HG03280 (cell line): ENCODE measurements at regions not wholly inside any gene's neighbourhood (a gene's known extent, or its start where the extent isn't known, plus 50 kb on each side); places are given as distances from the start of the nearest gene placed in this dataset.

Experiments used
- ATAC-seq: cut with Tn5 transposase; IDR thresholded peaks from one replicate; pipeline ENCODE4 v1.9.1; 2021; ENCODE audit warnings: mild to moderate bottlenecking, moderate library complexity; ENCODE audit not compliant: unreplicated experiment

DNA sequence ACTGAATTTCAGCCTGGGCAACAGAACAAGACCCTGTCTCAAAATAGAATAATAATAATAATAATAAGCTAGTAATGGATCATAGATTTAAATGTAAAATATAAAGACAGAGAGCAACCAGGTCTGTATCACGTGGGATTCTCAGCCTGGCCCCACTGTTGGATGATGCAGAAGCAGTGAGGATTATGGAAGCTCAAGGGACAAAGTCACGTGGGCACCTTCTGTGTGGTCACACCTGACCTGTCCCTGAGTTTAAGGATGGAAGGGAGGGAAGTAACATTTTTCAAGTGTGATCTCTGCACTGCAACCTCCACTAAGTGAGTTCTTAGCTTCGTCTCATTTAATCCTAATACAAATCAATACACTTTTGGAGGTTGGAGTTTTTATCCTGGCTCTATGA is 212.5 kb upstream of the IER5L start:
- no peak for ATAC-seq

DNA sequence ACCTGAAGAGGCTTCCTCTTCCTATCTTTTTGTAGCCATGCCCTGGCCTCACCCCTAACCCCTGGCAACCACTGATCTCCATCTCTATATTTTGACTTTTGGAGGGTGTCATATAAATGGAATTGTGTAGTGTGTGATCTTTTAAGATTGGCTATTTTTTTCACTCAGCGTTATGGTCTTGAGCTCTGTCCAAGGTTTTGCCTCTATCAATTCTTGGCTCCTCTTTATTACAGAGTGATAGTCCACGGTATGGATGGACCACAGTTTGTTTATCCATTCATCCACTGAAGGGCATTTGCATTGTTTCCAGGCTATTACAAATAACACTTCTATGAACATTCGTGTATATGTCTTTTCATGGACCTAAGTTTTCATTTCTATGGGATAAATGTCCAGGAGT is 209.8 kb upstream of the IER5L start:
- ATAC-seq: no peak

DNA sequence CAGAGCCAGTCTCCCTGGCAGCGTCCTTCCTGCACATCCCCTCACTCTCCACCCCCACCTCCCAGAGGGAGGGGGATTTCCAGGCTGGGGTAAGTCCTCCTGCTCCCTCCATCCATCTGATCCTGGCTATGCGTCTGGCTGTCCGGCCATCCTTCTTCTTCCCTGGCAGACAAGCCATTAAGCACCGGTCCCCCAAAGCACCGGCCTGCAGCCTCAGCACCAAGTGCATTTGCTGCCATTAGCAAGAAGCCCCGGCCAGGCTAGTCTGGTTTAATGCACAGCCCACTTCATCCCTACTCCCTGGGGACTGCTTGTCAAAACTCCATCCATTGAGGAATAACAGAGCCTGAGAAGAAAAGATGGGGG is 208.7 kb upstream of the IER5L start:
- no peak for ATAC-seq

DNA sequence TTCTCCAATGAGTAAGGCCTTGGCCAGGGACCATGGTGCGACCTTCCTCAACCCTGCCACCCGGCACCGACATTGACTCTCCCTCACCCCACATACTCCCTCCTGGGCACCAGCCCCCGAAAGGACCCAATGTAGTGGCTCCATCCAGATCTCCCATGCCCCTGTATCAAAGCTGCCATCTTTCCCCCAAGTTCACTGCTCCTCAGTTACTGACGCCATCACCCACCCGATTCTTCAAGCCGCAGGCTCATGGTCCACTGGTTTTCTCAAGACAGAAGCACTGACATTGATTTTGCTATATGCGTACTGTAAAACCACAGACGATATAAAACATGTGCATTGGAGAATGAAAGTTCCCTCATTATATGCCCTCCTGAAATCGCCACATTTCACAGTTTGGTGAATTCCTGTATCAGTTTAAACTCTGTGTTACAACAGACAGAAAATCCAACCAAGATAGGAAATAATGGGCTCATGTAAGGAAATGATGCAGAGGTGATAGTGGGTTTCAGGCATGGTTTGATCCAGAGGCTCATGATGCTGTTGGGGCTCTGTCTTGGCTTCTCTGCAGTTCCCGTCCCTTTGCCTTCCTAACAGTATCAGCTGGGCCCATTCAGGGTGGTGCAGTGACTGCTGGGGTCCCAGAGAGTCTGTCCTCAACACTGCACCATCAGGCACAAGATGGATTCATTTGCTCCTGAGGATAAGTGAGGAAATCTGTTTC is 207.3 kb upstream of the IER5L start:
- ATAC-seq: no peak

DNA sequence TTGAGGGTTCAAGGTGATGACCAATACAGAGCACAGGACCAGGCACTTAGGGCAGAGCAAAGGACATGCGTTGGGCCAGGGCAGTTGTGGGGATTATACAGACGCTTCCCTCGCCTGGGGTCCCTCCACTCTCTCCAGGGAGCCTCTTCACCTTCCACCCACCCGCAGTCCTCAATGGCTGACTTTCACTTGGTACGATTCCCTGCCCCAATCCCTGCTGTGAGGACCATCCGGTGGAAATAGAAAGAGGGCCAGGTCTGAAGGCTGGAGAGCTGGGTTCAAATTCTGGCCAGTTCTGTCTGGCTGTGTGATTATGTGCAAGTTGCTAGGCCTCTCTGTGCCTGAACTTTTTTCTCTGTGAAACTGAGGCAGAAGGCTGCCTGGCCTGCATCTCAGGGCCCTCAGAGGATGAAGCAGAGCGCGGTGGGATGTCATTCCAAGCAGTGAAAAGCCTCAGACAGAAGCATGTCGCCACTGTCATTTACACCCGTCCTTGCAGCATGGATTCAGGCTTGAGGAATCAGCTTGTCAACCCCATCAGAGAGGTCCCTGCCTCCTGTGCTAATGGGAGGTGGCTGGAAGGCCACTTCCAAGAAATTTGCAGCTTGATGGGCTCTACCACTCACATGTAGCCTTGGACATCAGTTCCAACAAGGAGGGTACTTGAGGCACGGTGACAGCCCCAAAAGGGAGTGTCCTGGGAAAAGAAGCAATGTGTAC is 206.6 kb upstream of the IER5L start:
- ATAC-seq: no peak

DNA sequence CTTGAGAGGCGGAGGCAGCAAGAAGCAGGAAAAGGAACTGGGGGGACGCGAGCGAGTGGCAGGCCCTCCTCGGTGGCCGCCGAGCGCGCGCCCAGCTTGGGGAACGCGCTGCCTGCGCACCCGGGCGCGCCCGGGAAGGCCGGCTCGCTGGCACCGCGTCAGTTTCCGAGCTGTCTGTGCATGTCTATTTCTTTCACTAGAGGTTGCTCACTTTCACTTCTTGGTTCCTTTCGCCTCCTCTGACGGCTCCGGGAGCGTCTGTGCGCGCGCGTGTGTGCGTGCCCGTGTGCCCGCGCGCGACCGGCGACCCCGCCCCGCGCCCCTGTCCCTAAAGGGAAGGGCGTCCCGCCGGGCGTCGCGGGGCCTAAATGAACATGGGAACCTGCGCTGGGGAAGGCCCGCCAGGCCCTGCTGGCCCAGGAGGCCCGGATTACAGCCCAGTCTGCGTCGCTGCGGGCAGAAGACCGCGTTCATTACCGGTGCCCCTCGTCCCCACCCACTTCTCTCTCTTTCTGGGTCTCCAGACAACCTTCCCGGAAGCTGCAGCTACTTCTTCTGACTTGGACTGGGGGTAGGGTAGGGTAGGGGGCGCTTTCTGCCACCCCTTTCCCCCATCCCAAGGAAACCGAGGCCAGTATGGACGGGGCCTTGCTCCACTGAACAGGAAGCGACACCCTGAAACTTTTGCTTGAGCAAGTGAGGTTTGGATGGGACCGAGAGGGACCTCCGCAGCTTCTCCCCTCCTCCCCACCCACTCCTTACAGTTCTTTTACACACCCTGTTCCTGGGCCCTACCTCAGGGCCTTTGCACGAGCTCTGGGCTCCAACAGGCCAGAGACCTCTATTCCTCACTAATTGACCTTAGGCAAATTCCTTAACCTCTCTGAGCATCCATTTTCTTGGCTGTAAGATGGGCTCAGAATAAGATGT is 205.8 kb upstream of the IER5L start:
- peak; percentile 76 for ATAC-seq

DNA sequence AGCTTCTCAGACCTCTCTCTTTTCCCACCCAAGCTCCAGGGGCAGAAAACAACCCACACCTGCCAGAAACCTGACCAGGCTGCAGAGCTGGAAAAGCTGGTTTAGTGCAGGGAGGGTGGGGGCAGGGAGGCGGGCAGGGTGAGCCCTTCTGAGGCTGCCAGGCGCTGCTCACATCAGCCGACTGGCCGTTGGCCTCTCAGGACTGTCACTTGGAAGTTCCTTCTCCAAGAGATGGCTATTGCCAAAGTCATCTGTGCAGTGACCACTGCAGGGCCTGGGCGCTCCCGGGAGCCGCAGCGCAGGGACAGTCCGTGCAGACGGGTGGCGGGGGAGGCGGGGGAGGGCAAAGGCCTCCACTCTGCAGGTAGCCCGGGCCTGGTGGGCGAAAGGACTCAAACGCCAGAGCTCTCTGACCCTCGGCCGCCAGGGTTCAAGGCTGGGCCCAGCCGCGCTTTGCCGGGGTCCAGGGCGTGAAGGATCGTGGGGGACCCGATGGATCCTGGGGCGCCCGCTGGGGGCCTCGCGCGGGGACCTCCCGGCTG is 205.0 kb upstream of the IER5L start:
- no peak for ATAC-seq

DNA sequence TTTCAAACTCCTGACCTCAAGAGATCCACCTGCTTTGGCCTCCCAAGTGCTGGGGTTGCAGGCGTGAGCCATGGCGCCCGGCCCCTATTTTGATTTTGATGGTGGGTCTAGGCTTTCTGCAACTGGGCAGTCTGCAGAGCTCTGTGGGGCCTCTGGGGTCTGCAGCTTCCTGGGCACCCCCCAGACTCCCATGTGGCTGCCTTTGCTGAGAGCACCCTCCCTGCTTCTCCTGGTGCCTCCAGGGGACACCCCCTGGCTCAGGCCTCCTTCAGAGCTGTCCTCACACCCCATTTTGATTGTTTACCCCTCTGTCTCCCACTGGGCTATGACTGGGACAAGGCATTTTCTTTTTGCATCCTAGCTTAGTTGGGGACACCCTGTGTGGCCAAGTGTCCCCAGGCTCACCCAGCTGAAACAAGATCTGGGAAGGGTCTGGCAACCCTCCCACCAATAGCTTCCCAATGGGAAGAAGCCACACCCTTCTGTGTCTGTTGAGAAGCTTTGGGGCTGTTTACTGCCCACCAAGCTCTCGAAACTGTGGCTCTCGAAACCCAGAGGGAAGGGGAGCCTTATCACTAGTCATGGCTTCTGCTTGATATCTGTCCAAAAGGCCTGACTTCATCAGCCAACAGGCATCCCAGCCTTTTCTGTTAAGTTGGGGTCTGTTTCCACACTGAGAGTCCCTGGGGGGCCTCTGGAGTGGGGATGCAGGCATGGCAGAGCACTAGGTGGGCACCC is 204.4 kb upstream of the IER5L start:
- ATAC-seq: no peak

DNA sequence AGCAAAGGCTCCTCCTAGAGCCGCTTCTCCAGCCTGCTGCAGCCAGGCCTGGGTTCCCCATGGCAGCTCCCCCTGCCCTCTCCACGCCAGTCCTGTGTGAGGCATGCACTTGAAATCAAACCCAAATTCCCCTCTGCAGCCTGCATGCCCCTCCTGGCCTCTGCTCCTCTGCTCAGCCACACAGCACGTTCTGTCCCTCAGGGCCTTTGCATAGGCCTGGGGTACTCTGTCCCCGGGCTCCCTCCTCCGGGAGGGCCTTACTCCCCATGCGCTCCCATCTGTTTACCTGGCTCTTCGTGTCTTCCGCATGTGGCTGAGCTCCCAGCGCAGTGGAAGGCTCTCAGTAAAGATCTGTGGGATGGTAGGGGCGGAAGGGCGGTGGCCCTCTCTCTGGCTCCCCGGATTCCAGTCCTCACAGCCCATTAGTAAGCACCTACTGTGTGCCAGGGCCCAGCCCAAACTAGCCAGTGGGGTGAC is 203.5 kb upstream of the IER5L start:
- ATAC-seq: no peak

DNA sequence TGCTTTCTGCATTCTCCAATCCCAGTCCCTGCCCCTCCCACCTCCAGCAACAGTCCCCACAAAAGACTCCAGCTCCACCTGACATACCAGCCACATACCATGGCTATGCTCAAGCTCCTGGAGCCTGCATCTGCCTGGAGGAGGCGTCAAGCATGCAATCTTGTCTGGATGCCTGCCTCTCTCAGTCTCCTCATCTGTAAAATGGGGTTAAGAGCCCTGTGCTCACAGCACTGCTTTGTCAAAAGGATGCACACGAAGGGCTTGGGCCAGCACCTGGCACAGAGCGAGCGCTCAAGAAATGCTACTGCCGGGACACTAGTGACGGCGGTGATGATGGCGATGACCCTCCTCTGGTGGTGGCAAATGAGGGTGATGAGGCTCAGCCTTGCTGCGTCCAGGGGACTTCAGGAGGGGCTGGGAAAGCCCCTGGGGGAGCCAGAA is 202.9 kb upstream of the IER5L start:
- no peak for ATAC-seq

DNA sequence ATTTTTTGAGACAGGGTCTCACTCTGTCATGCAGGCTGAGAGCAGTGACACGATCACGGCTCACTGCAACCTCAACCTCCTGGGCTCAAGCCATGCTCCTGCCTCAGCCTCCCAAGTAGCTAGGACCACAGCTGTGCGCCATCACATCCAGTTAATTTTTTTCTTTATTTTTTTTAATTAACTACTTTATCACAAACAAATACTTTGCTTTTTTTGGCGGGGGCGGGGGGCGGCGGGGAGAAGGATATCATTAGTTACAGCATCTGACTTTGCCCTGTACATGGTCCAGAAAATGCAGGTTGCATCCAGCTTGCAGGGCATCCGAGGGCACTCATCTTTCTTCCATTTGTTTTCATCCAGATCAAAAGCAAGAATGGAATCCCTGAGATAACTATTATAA is 201.8 kb upstream of the IER5L start:
- no peak for ATAC-seq

DNA sequence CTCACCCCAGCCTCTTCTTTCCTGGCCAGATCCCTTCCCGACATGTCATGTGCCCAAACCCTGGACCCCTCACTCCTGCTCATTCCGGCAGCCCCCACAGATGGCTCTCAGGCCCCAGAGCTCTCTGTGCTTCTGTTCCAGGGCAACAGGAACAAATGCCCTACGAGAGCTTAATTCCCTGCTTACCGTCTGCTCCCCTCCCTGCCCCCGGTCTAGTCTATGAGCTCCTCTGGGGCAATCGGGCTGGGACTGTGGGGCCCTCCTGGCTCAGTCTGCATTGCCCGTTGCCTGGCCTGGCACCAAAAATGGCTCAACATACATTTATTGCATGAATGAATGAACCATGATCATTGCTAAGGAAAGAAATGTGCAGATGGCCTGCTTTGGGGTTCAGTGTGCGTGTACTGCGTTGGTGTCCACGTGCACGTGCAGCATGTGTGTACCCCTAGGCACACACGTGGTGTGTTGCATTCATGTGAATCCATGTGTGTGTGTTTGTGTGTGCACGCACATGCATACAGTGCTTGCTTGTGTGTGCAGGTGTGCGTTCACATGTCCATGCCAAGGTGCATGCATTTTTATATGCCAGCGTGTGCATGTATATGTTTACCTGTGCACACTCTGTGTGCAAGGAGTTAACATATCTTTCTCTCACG is 201.2 kb upstream of the IER5L start:
- no peak for ATAC-seq

DNA sequence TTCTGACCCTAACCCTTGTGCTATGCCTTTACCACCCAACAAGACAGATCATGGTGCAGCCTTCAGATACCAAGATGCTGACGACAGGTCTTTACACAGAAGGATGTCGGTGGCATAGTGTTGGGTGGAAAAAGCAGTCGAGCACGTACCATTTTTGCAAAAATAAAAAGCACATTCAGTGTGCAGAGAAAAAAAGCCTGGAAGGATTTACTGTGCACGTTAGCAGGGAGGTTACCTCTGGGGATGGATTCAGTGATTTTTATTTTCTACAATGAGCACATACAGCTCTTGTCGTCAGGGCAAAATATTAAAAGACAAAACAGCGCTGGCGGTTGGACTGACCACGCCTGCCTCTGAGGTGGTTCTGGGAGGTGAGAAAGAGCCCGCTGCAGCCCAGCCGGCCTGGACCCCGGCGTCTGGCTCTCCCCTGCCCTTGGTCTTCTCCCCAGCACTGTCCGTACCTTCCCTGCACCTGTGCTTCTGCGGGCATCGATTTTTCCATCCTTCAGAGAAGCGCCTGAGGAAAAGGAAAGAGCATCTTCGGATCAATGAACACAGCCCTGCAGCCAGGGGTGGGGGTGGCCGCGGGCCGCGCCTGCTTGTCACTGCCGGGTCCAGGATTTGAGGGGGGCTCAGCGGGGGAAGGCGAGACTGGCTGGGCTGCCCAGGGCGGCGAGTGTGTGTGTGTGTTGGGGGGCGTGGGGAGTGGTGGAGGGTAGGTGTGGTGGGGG is 200.0 kb upstream of the IER5L start:
- ATAC-seq: no peak

DNA sequence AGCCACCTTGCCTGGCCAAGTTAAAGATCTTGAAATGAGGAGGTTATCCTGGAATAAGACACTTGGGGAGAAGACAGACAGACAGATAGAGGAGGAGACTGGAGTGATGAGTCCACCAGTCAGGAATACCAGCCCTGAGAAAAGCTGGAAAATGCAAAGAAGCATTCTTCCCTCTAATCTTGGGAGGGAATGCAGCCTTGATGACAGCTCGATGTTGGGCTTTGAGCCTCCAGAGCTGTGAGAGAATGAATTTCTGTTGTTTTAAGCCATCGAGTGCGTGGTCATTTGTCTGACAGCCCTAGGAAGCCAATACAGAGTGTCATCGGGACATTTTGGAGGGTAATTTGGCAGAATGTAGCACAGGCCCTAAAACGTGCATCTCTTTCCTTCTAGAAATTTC is 199.1 kb upstream of the IER5L start:
- ATAC-seq: no peak

DNA sequence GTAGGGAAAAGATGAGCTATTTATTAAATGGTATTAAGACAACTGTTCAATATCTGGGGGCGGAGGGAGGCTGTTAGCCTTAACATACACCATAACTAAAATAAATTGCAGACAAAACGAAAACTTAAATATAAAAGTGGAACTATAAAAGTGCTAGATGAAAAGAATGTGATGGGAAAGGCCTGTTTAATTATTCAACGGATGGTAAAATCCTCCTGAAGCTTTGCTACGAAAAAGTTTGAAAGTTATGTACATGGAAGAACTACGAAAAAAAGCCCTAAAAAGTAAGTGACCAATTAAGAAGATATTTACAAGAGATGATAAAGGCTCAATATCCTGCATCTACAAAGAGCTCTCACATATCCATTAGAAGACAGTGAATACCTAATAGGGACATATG is 197.8 kb upstream of the IER5L start:
- ATAC-seq: no peak

DNA sequence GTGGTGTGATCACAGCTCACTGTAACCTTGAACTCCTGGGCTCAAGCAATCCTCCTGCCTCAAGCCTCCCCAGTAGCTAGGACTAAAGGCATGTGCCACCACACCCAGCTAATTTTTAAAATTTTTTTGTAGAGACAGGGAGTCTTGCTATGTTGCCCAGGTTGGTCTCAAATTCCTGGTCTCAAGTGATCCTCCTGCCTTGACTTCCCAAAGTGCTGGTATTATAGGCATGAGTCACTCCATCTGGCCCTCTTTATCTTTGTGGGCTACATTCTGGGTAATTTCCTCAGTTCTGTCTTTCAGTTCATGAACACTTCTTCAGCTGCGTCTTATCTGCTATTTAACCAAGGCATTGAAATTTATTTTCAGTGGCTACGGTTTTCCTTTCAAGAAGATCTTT is 196.6 kb upstream of the IER5L start:
- no peak for ATAC-seq

DNA sequence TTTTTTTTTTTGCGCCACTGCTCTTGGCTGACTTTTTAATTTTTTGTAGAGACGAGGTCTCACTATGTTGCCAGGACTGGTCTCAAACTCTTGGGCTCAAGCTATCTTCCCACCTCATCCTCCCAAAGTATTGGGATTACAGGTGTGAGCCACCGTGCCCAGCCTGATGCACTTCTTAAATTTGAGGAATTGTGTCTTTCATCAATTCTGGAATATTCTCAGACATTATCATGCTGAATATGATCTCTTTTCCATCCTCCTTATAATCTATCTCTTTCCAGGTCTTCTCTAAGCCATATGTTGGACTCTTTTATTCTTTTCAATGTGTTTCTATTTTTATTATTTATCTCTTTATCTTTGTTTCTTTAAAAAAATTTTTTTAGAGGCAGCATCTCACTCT is 196.2 kb upstream of the IER5L start:
- no peak for ATAC-seq

DNA sequence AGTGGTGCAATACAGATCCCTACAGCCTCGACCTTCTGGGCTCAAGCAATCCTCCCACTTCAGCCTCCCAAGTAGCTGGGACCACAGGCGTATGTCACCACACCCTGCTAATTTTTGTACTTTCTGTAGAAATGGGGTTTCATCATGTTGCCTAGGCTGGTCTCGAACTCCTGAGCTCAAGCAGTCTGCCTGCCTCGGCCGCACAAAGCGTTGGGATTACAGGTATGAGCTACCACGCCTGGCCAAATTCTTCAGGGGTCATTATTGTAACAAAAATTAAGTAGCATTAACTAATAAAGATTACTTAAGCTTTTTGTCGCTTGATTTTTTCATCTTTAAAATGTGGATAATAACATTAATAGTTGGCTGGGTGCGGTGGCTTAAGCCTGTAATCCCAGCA is 195.3 kb upstream of the IER5L start:
- ATAC-seq: no peak

DNA sequence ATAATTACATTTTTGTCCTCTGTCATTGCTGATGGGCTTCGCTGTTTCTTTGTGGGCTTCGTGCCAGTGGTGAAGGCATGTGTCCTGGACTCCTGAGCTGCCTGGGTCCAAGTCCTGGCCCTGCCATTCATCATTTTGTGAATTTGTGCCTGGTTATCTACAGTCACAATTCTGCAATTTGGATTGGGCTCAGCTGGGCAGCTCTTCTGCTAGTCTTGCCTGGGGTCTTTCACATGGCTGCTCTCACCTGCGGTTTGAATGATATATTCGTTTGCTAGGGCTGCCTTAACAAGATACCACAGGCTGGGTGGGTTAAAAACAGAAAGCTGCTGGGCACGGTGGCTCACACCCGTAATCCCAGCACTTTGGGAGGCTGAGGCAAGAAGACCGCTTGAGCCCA is 192.7 kb upstream of the IER5L start:
- ATAC-seq: no peak
